SK-N-MC (cell line): ENCODE measurements at regions not wholly inside any gene's neighbourhood (a gene's known extent, or its start where the extent isn't known, plus 50 kb on each side); places are given as distances from the start of the nearest gene placed in this dataset.

Source experiments
- DNase-seq: peaks from one replicate; pipeline ENCODE4 v3.0.0-alpha.2; 2011; ENCODE audit warnings: low read depth, low spot score
- H3K27ac ChIP-seq: fragments of 200-600 bp; sonication (generic); 2 replicates; pipeline ENCODE4 v1.5.1; 2016; ENCODE audit warnings: mixed run types
- H3K36me3 ChIP-seq: fragments of 200-600 bp; sonication (generic); 2 replicates; pipeline ENCODE4 v1.6.1; 2017; ENCODE audit warnings: antibody characterized with exemption, low read length, mixed read lengths; ENCODE audit not compliant: insufficient read depth
- H3K4me3 ChIP-seq: fragments of 200-600 bp; sonication (generic); 2 replicates; pipeline ENCODE4 v1.5.1; 2016
- H3K9ac ChIP-seq: fragments of 200-600 bp; sonication (generic); 2 replicates; pipeline ENCODE4 v1.8.0; 2017; ENCODE audit warnings: mixed run types, mixed read lengths; ENCODE audit not compliant: insufficient read length
- H3K9me3 ChIP-seq: fragments of 200-600 bp; sonication (generic); 2 replicates; pipeline ENCODE4 v1.6.1; 2017; ENCODE audit warnings: low read depth, mild to moderate bottlenecking, antibody characterized with exemption, low read length, moderate library complexity, mixed read lengths
- EZH2 ChIP-seq: fragments of 200-600 bp; sonication (generic); IDR thresholded peaks from one replicate; pipeline ENCODE4 v1.6.1; 2017; ENCODE audit warnings: antibody characterized with exemption
- FOXP2 ChIP-seq: optimal IDR thresholded peaks from 2 replicates; pipeline ENCODE3; 2011; ENCODE audit warnings: mild to moderate bottlenecking, moderate library complexity; ENCODE audit not compliant: insufficient read depth; ENCODE audit errors: extremely low read length, control extremely low read depth
- POLR2AphosphoS5 ChIP-seq: IDR thresholded peaks from 2 replicates; pipeline ENCODE4 v1.6.1; 2012; ENCODE audit warnings: mild to moderate bottlenecking, low read depth, low read length, borderline replicate concordance

DNA sequence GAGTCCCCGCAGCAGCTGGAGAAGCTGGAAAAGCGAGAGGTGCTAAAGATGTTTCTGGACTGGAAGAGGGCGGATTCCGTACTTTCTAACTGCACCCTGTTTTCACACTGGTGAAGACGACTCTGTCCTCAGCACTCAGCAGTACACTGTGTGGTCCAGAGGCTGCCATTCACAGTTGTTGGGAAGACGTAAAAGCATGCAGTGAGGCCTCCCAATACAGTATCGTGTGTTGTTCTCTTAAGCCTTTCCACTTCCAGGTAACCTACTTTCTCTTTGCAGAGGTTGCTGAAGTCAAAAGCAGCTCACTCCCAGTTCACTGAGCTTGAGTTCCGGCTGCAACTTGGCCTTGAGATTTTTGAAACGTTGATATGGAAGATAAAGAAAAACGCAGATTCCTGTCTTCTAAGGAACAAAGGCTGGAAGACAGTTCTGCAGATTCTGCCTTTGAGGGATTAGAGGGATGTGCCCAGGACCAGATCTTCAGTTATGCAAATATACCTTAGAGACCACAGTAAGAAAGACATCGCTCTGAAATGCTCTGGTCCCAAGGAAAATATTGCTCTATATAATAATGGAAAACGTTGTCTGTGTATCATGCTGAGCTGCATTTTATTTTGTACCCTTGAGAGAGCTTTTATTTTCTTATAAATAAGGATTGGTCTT is 540.9 kb downstream of the TRIML1 start:
- Histone ChIP-seq H3K9me3 (no peaks in the 10 kb centered on the region), H3K27ac (no peak overlapping the region), H3K4me3 (no peak overlapping the region), H3K9ac (no peak overlapping the region), H3K36me3 (no peaks in the 10 kb centered on the region)
- DNase-seq = no peak
- no peak for TF ChIP-seq EZH2
- TF ChIP-seq POLR2AphosphoS5 = no peak
- TF ChIP-seq FOXP2 = no peak

DNA sequence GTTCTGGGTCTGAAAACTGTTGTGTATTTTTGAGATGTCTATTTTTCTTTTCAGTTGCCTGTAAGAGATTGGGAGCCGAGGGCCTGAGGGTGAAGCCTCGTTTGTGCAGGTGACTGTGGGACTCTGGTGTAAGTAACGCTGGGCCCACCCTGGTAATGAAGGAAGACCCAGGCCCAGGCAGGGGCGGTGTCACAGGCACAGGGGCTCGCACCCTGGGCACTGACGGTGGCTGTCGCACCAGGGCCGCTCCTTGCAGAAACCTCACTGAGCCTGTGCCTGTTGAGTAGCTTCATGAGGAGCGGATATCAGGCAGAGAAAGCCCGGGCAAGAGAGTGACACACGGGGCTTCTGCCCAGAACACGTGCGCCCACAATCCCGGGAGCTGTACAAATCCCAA is 541.4 kb downstream of the TRIML1 start:
- H3K27ac ChIP-seq = no peak overlapping the region
- H3K9me3 ChIP-seq = no peaks in the 10 kb centered on the region
- no peak overlapping the region for H3K4me3 ChIP-seq
- H3K36me3 ChIP-seq = no peaks in the 10 kb centered on the region
- no peak for DNase-seq
- no peak for TF ChIP-seq POLR2AphosphoS5
- no peak for TF ChIP-seq EZH2
- TF ChIP-seq FOXP2 = no peak
- H3K9ac ChIP-seq = no peak overlapping the region

DNA sequence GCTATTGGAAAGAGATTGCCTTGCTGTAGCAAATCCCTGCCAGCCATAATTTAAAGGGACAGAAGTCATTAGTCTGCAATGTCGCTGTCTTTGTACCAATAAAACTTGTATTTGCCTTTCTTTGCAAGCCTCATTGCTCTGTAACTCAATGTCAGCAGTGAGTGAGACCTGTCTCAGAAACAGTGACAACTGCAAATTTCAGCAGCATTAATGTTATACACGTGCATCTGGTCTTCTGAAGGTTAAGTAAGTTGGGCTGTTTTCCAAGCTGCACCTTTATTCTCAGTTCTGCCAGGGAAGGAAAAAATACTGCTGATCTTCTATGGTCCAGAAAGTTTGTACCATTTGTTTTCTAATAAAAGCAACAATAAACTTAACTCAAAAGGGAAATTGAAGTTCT is 543.1 kb downstream of the TRIML1 start:
- H3K27ac ChIP-seq = no peak overlapping the region
- DNase-seq = no peak
- no peak overlapping the region for H3K9ac ChIP-seq
- no peaks in the 10 kb centered on the region for H3K9me3 ChIP-seq
- H3K4me3 ChIP-seq = no peak overlapping the region
- TF ChIP-seq POLR2AphosphoS5 (no peak), EZH2 (no peak), FOXP2 (no peak)
- H3K36me3 ChIP-seq = no peaks in the 10 kb centered on the region

DNA sequence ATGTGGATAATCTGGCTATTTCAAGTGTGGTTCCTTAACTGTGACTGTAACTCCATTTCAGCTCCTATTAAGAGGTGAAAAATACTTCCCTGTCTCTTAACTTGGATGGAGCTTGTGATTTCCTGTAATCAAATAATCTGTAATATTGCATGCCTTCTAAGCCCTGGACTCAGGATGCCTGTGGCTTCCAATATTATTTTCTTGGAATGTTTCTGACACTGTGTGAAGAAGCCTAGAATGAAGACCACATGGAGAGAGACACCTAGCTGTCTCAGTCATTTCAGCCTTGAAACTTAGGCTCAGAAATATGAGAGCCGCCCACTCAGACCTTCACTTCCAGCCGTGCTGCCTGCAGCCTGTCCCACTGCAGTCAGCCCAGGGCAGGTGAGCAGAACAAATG is 544.3 kb downstream of the TRIML1 start:
- Histone ChIP-seq H3K27ac (no peak overlapping the region), H3K9me3 (no peaks in the 10 kb centered on the region), H3K36me3 (no peaks in the 10 kb centered on the region), H3K9ac (no peak overlapping the region), H3K4me3 (no peak overlapping the region)
- no peak for DNase-seq
- no peak for TF ChIP-seq FOXP2
- TF ChIP-seq POLR2AphosphoS5 = no peak
- TF ChIP-seq EZH2 = no peak

- H3K4me3 ChIP-seq = no peak overlapping the region
- no peaks in the 10 kb centered on the region for H3K9me3 ChIP-seq
- no peak overlapping the region for H3K9ac ChIP-seq
- H3K36me3 ChIP-seq = no peaks in the 10 kb centered on the region
- TF ChIP-seq EZH2 = no peak
- TF ChIP-seq POLR2AphosphoS5 = no peak
- no peak for TF ChIP-seq FOXP2
- no peak overlapping the region for H3K27ac ChIP-seq
- DNase-seq = no peak
Observed at GRCh38 chr4:188688956-188689355, 549.7 kb downstream of the TRIML1 start.

GRCh38 chr4:188691811-188692210 is 552.6 kb downstream of the TRIML1 start:
- TF ChIP-seq FOXP2 (no peak), EZH2 (no peak), POLR2AphosphoS5 (no peak)
- Histone ChIP-seq H3K27ac (no peak overlapping the region), H3K9ac (no peak overlapping the region), H3K9me3 (no peaks in the 10 kb centered on the region), H3K36me3 (no peaks in the 10 kb centered on the region), H3K4me3 (no peak overlapping the region)
- DNase-seq = no peak

DNA sequence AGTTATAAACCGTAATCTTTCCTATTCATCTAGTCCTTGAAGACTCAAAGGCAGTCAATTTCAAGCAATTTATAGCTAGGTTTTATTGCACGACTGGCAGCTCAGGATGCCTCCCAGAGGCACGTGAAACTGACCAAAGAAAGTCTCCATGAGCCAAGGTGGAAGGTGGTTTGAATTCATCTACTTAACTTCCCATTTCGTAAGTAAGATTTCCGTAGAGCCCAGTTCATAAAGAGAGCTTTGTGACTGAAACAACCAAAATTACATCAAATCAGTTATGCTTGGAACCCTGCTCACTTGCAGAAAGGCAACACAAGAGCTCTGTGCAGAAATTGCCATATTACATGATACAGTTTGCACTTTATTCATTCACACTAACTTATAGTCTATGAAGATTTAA is 556.0 kb downstream of the TRIML1 start:
- no peak overlapping the region for H3K9ac ChIP-seq
- no peak overlapping the region for H3K4me3 ChIP-seq
- no peaks in the 10 kb centered on the region for H3K36me3 ChIP-seq
- no peaks in the 10 kb centered on the region for H3K9me3 ChIP-seq
- TF ChIP-seq FOXP2 (no peak), EZH2 (no peak)
- DNase-seq = no peak
- no peak overlapping the region for H3K27ac ChIP-seq

- H3K9me3 ChIP-seq = no peaks in the 10 kb centered on the region
- H3K9ac ChIP-seq = no peak overlapping the region
- no peak for TF ChIP-seq EZH2
- no peak for TF ChIP-seq FOXP2
- TF ChIP-seq POLR2AphosphoS5 = no peak
- DNase-seq = no peak
- H3K27ac ChIP-seq = no peak overlapping the region
- H3K4me3 ChIP-seq = no peak overlapping the region
- no peaks in the 10 kb centered on the region for H3K36me3 ChIP-seq
Observed at GRCh38 chr4:188697243-188697642, 558.0 kb downstream of the TRIML1 start.

GRCh38 chr4:188701952-188702351 is 562.7 kb downstream of the TRIML1 start:
- DNase-seq = no peak
- TF ChIP-seq POLR2AphosphoS5 (no peak), EZH2 (no peak), FOXP2 (no peak)
- Histone ChIP-seq H3K27ac (no peak overlapping the region), H3K36me3 (no peaks in the 10 kb centered on the region), H3K9me3 (no peaks in the 10 kb centered on the region), H3K9ac (no peak overlapping the region), H3K4me3 (no peak overlapping the region)

DNA sequence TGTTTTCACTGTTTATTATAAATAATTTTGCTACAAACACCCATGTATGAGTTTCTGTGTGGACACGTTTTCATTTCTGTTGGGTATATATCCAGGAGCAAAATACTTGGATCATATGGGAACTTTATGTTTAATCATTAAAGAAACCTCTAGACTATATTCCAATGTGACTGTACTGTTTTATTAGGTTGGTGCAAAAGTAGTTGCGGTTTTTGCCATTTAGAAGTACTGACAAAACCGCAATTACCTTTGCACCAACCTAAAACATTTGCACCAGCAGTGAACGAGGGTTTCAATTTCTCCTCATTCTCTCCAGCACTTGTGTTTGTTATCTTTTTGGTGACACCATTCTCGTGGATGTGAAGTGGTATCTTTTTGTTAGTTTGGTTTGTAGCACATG is 565.0 kb downstream of the TRIML1 start:
- TF ChIP-seq EZH2 (no peak), POLR2AphosphoS5 (no peak), FOXP2 (no peak)
- Histone ChIP-seq H3K4me3 (no peak overlapping the region), H3K27ac (no peak overlapping the region), H3K9me3 (no peaks in the 10 kb centered on the region), H3K36me3 (no peaks in the 10 kb centered on the region), H3K9ac (no peak overlapping the region)
- no peak for DNase-seq
